CD4-positive, alpha-beta T cell (primary cell): ENCODE measurements at regions not wholly inside any gene's neighbourhood (a gene's known extent, or its start where the extent isn't known, plus 50 kb on each side); places are given as distances from the start of the nearest gene placed in this dataset.

ENCODE experiments used
- ATAC-seq: fragments of 200-7000 bp; cut with Tn5 transposase; one replicate; pipeline ENCODE4 v1.10.0; 2022; ENCODE audit warnings: mild to moderate bottlenecking; ENCODE audit not compliant: poor library complexity
- CTCF ChIA-PET: fragments of 350-600 bp; sonication (Branson Sonifier 250); formaldehyde crosslinking; loops from one replicate; lab custom pipeline; 2021; ENCODE audit warnings: antibody characterized with exemption, inconsistent platforms; lab: Charles Lee
- POLR2A ChIA-PET: fragments of 350-600 bp; sonication (Branson Sonifier 250); formaldehyde crosslinking; loops from one replicate; lab custom pipeline; 2021; ENCODE audit warnings: antibody characterized with exemption, inconsistent platforms; lab: Charles Lee
- DNase-seq, 14 experiments: peaks; one replicate each; pipeline ENCODE4 v3.0.0-alpha.2; 2013 to 2020; ENCODE audit warnings: mixed read lengths in 2 of 14
- H3K27ac ChIP-seq, 2 donors: one replicate each; pipeline versions ENCODE4 v1.5.1 to v1.7.0; 2013; ENCODE audit warnings: low read length in 2 of 2, low read depth in 1 of 2, mild to moderate bottlenecking in 1 of 2
- H3K27me3 ChIP-seq, 2 experiments: 1 replicate in 1 of 2; 2 replicates in 1 of 2; pipeline versions ENCODE4 v1.6.1 to v1.7.0; 2013; ENCODE audit warnings: low read length in 2 of 2, control low read depth in 1 of 2, mild to moderate bottlenecking in 1 of 2, moderate library complexity in 1 of 2; ENCODE audit not compliant: insufficient read depth in 2 of 2, control insufficient read depth in 1 of 2
- H3K36me3 ChIP-seq: one replicate; pipeline ENCODE4 v1.6.1; 2013; ENCODE audit warnings: low read length, control low read depth; ENCODE audit not compliant: insufficient read depth
- H3K4me1 ChIP-seq: one replicate; pipeline ENCODE4 v1.6.1; 2013; ENCODE audit warnings: low read length, control low read depth; ENCODE audit not compliant: insufficient read depth
- H3K4me3 ChIP-seq: one replicate; pipeline ENCODE4 v1.5.1; 2013; ENCODE audit warnings: mild to moderate bottlenecking, low read length, moderate library complexity
- H3K9me3 ChIP-seq, 2 experiments: 1 replicate in 1 of 2; 2 replicates in 1 of 2; pipeline versions ENCODE4 v1.6.1 to v1.7.0; 2013; ENCODE audit warnings: low read length in 2 of 2, mild to moderate bottlenecking in 2 of 2, control low read depth in 1 of 2, moderate library complexity in 1 of 2; ENCODE audit not compliant: control insufficient read depth in 1 of 2, insufficient read depth in 1 of 2
- H3K27ac Mint-ChIP-seq: one replicate; pipeline ENCODE4 v1.8.0; 2020; ENCODE audit warnings: mixed read lengths
- H3K27me3 Mint-ChIP-seq: one replicate; pipeline ENCODE4 v1.8.0; 2021; ENCODE audit warnings: mixed read lengths
- H3K36me3 Mint-ChIP-seq: one replicate; pipeline ENCODE4 v1.8.0; 2021; ENCODE audit warnings: low read depth, mixed read lengths
- H3K4me1 Mint-ChIP-seq: one replicate; pipeline ENCODE4 v1.8.0; 2021; ENCODE audit warnings: low read depth, mixed read lengths
- H3K4me3 Mint-ChIP-seq: one replicate; pipeline ENCODE4 v1.8.0; 2020; ENCODE audit warnings: mild to moderate bottlenecking, mixed read lengths
- H3K9me3 Mint-ChIP-seq: one replicate; pipeline ENCODE4 v1.8.0; 2020; ENCODE audit warnings: mixed read lengths
- CTCF ChIP-seq: fragments of 200-600 bp; IDR thresholded peaks from one replicate; pipeline ENCODE4 v1.8.0; 2022; ENCODE audit warnings: antibody characterized with exemption, mild to moderate bottlenecking
- intact Hi-C, 2 experiments: fragments of 100-400 bp; cut with DNase I in 1 of 2; cut with micrococcal nuclease in 1 of 2; formaldehyde crosslinking; loops; one replicate each; pipeline versions ENCODE4 v1.15.1 to v1.9.0; 2023 to 2025; cut with DNase I, micrococcal nuclease

GRCh38 chr1:207971331-207972219, 60.6 kb upstream of the CD34 start:
- Histone ChIP-seq H3K4me1 (no peaks in the 10 kb centered on the region), H3K9me3 (no peaks in the 10 kb centered on the region), H3K27ac (no peak overlapping the region), H3K4me3 (no peak overlapping the region), H3K36me3 (no peaks in the 10 kb centered on the region), H3K27me3 (no peaks in the 10 kb centered on the region)
- no peak for ATAC-seq
- DNase-seq = no peak
- CTCF ChIA-PET = no interaction called here
- no peaks in the 10 kb centered on the region for H3K9me3 Mint-ChIP-seq
- TF ChIP-seq CTCF = no peak
- H3K27me3 Mint-ChIP-seq = peaks cover 30% of the 10 kb centered on the region
- H3K27ac Mint-ChIP-seq = no peak overlapping the region
- no peaks in the 10 kb centered on the region for H3K4me1 Mint-ChIP-seq
- POLR2A ChIA-PET = no interaction called here
- intact Hi-C loops = no loop called here
- no peaks in the 10 kb centered on the region for H3K36me3 Mint-ChIP-seq
- H3K4me3 Mint-ChIP-seq = no peak overlapping the region

GRCh38 chr1:207970329-207971233, 59.7 kb upstream of the CD34 start:
- intact Hi-C loops = no loop called here
- Histone ChIP-seq H3K36me3 (no peaks in the 10 kb centered on the region), H3K27me3 (no peaks in the 10 kb centered on the region), H3K4me3 (no peak overlapping the region), H3K9me3 (no peaks in the 10 kb centered on the region), H3K4me1 (no peaks in the 10 kb centered on the region), H3K27ac (no peak overlapping the region)
- H3K36me3 Mint-ChIP-seq = no peaks in the 10 kb centered on the region
- no peak overlapping the region for H3K4me3 Mint-ChIP-seq
- TF ChIP-seq CTCF = no peak
- ChIA-PET CTCF (no interaction called here), POLR2A (no interaction called here)
- no peaks in the 10 kb centered on the region for H3K4me1 Mint-ChIP-seq
- no peak for DNase-seq
- no peak overlapping the region for H3K27ac Mint-ChIP-seq
- ATAC-seq = no peak
- peaks cover 30% of the 10 kb centered on the region for H3K27me3 Mint-ChIP-seq
- no peaks in the 10 kb centered on the region for H3K9me3 Mint-ChIP-seq

- DNase-seq (no peak), ATAC-seq (no peak)
- Histone ChIP-seq H3K27me3 (no peaks in the 10 kb centered on the region), H3K9me3 (no peaks in the 10 kb centered on the region), H3K27ac (no peak overlapping the region), H3K4me3 (no peak overlapping the region), H3K36me3 (no peaks in the 10 kb centered on the region), H3K4me1 (no peaks in the 10 kb centered on the region)
- H3K4me1 Mint-ChIP-seq = no peaks in the 10 kb centered on the region
- no peak overlapping the region for H3K4me3 Mint-ChIP-seq
- H3K36me3 Mint-ChIP-seq = no peaks in the 10 kb centered on the region
- intact Hi-C loops = loop anchor here in 1 of 2 experiments (10.0 kb wide), 1 partner anchor 315 kb away; no protein-coding TSS in a partner anchor
- H3K9me3 Mint-ChIP-seq = no peaks in the 10 kb centered on the region
- POLR2A ChIA-PET = no interaction called here
- CTCF ChIA-PET = no interaction called here
- H3K27me3 Mint-ChIP-seq = peaks cover 28% of the 10 kb centered on the region
- no peak overlapping the region for H3K27ac Mint-ChIP-seq
- TF ChIP-seq CTCF = no peak
Measured at GRCh38 chr1:207969528-207969927, 58.6 kb upstream of the CD34 start.
